KG1 (cell line): ENCODE measurements at regions not wholly inside any gene's neighbourhood (a gene's known extent, or its start where the extent isn't known, plus 50 kb on each side); places are given as distances from the start of the nearest gene placed in this dataset.
A peak's percentile ranks its signal among the peaks of the same experiment; 100 is the strongest.

ENCODE experiments used
- DNase-seq: peaks from one replicate; lab custom pipeline; 2025; lab: John Stamatoyannopoulos, UW

DNA sequence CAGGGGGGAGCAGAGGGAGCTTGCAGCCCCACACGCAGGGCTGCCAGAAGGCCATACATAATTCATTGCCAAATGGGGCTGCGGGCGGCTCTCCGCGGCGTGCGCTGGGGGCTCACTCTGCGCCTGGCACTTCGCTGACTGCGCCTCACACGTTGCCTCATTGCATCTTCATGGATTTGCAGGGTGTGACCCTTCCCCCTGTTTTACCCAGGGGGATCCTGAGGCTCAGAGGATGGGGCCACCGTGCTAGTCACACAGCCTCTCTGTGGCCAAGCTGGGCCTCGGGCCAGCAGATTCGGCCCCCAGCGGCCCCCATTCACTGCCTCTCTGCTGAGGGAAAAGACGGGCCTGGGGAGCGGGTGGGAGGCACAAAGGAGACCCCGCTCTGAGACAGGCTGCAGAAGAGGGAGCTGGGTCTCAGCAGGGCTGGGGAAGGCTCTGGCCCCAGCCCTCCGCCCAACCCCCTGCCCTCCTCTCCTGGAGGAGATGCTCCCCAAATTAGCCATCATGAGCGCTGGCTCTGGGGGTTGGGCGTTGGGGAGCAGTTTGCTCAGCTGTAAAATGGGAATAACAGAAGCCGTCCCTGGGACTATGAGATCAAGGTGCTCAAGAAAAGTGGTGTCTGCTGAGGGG, 115.5 kb downstream of the C9orf50 start:
- DNase-seq, result no peak

DNA sequence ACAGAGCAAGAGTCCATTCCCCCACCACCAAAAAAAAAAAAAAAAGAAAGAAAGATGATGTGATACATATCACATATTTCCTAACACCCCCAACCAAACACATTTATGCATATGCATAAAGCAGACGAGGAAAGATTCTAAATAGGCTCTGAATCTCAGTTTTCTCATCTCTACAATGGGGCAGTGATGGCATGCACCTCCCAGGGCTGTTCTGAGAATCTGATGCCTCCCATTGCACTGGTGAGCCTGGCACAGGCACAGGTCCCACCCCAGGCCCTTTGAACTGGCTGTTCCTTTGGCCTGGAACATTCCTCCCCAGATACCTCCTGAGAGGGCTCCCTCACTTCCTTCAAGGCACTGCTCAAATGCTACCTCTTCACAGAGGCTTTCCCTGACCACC, 116.5 kb downstream of the C9orf50 start:
- no peak for DNase-seq

DNA sequence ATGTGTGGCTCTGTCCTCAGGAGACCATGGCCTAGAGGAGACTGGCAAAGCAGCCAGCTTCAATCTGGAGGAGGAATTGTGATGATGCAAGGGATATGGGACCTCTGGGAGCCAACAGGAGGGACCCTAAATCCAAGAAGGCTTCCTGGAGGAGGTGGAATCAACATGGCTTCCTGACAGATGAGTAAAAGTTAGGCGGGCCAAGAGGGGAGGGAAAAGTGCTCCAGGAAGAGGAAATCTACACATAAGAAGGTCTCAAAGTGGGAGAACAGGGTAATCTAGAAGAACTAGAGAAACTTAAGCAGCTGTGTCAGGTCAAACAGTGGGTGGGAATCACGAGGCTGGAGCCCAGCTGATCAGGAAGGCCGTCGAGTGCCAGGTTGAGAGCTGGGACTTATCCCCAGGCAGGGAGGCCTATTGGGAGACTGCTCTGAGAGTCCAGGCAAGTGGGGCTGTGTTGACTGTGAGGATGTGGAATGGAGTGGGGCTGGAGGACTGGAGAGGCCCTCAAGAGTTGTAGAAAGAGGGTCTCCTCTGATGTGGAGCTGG, 119.1 kb downstream of the C9orf50 start:
- DNase-seq, result no peak

DNA sequence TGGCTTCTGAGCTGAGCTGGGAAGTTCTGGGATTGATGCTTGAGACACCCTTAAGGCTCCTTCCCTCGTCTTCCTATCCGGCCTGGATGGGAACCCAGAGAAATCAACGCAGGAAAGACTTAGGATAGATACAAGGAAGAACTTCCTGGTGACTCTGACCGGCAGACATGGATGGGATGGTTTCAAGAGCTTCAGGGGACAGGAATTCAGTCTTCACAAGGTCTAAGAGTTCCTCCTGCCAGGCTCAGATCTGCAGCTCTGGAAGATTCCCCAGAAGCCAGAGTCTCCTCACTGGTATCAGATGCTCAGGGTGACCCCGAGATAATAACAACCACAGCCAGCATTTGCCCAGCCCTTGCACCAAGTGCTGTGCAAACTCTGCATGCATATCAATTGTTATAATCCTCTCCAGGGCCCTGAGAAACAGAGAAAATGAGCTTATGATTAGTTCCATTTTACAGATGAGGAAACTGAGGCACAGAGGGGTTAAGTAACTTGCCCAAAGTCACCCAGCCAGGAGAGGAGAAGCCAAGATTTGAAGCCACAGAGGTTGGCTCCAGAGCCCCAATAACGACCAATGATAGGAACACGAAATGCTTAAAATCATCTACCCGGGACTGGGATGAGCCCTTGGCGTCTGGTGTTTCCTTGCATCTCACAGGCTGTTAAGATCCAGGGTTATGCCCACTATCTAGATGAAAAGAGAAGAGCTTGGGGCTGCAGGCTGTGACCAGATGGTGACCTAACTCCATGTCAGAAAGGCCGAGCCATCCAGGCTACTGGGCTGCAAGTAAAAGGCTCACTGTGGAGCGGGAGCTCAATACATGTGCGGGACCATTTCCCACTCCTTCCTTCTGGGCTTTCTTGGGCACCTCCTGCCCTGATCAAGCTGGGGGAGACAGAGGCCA, 119.8 kb downstream of the C9orf50 start:
- DNase-seq, result no peak

DNA sequence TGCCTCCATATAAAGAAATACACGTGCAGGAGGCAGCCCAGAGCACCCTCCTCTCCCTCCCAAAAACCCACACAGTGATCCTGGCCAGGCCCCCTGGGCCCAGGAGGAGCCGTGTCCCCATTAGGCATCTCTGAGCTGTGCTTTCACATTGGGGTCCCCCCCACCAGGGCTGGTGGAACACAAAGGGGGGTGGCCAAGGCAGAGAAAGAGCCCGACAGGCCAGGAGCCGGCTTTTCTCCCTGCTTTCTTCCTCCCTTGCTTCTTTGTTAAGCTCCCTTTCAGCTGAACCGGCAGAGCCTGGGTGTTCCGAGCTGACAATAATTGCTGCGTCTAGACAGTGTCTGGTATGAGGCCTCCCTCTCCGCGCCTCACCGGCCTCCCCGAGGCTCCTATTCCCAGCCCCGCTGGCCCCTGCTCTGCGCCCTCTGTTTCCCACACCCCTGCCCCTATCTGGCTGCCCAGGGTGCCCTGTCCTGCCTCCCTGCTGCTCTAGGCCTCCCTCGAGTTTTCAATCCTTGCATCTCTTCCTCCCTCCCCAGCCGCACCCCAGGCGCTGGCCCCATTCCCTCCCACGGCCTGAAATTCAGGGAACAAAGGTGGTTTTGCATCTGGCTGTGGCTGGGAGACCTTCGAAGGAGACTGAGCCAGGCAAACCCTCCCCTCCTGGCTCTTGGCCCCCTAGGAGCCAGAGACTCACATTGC, 120.6 kb downstream of the C9orf50 start:
- DNase-seq, result no peak

DNA sequence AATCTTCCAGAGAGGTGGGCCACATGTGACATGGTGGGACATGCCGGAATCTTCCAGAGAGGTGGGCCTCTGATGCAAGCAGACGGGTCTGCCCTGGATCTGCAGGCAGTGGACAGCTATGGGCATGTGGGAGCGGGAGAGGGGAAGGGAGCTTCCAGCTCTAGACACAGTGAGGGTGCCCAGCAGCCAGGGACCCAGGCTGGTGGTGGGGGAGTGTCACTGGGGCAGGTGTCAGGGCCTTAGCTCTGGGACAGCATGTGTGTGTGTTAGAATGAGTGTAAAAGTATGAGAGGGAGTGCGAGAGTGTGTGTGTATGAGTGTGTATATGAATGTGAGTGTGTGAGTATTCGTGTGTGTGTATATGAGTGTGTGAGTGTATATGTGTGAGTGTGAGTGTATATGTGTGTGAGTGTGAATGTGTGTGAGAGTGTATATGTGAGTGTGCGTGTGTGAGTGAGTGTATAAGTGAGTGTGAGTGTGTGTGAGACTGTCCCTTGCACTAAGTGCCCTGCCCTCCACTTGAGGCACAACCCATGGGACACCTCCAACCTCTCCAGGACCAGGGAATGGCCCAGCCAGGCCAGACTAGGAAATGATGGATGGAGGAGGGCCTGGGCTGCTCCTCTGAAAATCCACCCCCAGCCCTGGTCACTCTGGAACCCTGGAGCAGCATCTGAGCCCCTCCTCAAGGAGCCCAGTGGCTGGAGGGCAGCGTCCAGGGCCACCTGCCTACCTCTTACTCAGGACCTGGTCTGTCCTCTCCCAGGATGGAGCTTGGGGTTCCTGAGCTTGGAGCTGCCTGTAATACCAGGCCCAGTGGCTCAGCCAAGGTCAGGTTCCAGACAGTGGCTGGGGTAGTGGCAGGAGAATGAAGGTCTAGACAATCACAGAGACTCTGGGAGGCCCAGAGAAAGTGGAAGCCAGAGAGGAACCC, 122.2 kb downstream of the C9orf50 start:
- DNase-seq, result no peak

DNA sequence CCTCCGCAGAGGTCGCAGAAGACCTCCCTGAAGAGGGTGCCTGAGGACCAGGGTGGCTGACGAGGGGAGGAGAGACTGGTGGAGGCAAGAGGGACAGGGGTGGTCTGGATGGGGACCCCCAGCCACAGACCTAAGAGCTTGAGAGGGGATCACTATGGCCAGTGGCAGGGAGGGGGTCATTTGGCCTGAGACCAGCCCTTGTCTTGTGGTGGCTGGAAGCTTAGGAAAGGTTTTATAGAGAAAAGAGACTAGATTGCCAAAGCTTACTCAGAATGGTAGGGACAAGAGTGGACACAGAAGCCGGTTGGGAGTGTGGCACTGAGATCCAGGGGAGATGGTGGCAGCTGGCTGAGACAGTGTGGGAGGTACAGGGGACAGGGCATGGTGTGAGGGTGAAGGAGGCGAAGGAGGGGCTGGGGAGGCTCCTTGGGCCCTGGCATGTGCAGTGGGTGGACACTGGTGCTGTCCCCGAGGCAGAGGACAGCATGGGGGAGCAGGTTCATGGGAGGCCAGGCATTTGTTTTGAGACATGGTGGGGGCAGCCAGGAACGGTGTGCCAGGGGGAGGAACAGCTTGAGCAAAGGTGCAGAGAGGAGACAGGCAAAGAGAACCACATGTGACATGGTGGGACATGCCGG, 123.0 kb downstream of the C9orf50 start:
- DNase-seq, result no peak

DNA sequence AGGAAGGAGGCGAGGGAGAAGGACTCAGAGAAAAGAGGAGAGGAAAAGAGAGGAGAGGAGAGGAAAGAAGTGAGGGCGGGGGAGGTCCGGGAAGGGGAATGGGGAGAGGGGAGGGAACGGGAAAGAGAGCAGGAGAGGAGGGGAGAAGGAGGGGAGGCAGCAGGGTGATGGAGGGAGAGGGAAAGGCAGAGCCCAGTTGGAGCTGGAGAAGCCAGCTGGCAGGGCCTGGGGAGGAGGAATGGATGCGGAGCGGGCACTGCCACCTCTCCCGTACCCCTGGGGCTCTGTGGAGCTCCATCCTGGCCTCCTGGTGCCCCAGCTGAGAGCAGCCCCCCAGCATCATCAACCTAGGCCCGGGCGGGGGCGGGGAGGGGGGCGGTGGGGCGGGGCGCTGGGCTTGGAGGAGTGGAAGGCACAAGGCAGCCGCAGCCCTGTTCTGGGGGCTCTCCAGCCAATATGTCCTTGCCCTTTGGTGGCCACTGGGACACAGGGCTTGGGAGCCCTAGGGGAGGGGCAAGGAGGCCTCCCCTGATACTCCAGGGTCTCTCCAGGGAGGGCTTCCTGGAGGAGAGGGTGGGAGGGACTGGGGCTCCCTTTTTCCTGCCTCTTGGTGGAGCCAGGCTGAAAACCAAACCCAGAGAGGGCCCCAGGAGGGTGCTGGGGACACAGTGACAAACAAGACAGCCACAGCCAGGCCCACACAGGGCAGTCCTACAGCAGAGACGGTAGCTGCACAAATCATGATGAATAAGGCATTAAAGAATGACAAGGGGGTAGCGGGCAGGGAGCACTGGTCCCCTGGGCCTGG, 123.7 kb downstream of the C9orf50 start:
- no peak for DNase-seq

DNA sequence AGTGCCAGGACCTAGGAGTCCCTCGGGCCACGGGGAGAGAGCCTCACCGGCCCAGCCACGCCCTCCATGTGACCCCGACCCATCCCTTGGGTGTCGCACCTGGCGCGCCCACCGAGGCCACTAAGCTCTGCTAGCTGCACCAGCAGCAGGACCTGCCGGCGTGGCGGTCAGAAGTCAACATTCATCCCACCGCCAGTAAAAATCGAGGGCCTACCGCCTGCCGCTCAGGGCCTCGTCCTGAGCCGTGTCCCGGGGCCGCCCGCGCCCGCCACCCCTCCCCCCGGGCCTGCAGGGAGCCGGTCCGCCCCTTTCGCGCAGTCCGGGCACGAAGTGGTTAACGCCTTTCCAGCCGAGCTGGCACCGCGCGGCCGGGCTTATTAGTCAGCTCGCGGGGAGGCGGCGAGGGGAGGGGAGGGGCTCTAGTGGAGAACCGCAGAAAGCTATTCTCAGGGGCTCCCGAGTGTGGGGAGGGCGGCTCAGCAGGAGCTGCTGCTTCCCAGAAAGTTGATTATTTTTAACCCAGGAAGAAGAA, 124.4 kb downstream of the C9orf50 start:
- peak; percentile 65 for DNase-seq

DNA sequence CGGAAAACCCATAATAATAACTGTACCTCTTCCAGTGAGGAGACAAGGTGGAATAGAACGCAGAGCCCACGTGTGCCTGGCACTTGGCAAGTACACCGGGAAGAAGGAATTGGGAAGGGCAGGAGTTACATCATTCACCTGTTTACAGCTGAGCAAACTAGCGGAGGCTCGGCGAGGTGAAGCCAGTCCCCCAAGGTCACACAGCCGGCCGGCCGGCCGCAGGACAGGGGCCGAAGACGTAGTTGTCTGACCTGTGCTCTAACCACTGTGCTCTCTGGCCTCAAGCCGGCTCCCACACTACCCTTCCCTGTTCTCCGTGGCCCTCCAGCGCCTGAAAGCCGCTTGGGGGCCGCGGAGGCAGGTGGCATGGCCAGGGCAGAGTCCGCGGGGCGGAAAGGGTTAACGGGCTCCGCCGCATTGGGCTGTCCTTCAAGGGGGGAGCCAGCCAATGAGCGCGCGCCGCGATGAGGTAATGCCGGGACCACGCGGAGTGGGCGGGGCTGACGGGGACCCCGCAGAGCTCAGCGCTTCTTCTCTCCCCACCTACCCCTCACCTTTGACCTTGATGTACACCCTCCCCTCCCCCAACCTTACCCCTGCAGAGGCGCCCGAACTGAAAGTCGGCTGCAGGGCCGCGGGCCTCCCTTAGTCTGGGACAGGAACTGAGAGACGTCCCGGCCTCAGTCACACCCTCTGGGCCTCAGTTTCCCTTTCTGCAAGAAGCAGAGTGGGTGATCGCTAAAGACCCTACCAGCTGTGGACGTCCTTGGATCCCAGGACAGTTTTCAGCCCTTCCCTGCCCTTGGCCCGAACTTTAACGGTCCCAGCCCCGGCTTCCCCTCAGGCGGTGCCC, 125.1 kb downstream of the C9orf50 start:
- DNase-seq, result no peak

DNA sequence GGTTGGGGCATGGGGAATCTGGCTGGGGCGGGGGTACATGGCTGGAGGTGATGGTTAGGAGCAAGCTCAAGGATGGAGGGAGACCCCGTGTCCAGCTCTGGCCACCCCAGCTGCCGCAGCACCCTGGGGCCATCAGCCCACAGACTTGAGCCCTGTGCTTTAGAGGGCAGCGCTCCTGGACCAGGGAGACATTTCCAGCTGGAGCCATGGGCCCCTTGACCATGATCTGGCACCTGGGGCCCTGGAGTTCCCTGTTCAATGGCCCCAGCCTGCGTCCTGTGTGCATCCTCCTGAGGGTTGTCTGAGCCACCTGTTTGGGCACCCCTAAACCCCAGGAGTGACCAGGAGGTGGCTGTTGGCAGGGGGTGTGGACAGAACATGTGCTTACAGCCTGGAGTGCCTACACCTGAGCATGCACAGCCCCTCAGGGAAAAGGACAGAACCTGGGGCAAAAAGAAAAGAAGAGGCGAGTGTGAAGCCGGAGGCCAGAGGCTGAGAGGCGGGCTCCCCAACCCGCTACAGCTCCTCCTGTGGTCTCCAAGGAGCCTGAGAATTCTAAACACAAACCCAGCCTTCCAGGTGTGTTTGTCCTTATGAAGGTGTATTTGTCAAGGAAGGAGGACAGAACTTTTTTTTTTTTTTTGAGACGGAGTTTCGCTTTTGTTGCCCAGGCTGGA, 126.7 kb downstream of the C9orf50 start:
- no peak for DNase-seq

DNA sequence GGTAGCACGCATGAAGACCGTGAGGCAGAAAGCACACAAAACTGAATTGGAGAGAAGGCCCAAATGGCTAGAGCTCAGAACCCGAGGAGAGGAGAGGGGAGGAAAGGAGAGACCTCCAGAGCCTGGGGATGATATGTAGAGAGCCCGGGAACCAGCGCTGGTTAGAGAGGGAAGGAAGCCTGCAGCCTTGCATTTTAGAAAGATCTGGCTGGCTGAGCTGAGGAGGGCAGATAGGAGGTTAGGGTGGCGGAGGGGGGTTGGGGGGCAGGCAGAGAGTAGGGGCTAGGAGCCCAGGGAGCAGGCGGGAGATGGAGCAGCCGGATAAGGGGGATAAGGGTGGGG, 127.2 kb downstream of the C9orf50 start:
- no peak for DNase-seq

DNA sequence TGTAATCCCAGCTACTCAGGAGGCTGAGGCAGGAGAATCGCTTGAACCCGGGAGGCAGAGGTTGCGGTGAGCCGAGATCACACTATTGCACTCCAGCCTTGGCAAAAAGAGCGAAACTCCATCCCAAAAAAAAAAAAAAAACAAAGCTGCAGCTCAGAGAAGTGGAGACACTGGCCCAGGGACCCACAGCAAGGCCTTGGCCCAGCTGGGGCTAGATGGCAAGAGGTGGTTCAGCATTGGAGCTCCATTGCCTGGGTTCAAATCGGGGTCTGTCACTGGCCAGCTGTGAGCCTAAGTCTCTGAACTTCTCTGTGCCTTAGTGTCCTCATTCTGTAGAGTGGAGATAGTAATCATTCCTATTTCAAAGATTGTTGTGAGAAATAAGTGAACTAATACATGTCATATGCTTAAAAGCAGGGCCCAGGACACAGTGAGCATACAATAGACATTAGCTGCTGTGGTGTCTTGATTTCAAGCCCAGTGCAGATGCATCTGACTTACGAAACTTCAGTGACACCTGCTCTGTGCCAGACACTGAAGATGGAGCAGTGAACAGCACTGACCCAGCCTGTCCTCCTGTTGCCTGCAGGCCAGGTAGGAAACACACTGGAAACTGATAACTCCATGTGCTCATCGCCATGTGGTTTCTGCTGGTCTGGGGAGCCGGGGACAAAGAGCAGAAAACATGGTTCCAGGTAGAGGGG, 127.7 kb downstream of the C9orf50 start:
- no peak for DNase-seq

DNA sequence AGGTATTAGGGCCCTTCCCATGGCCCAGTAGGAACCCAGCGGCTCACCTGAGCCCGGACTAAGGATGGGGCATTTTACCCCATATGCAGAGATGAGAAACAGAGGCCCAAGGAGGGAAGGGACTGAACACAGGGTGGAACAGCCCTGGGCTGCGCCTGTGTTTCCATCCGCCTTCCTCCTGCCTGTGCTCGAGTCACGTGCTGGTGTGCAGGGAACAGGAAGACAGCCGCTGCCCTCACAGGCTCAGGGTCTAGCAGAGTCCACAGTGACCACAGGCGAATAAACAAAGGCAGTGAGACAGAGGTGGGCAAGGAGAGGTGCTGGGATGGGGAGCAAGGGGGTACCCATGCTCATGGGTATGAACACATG, 129.4 kb downstream of the C9orf50 start:
- DNase-seq, result no peak

DNA sequence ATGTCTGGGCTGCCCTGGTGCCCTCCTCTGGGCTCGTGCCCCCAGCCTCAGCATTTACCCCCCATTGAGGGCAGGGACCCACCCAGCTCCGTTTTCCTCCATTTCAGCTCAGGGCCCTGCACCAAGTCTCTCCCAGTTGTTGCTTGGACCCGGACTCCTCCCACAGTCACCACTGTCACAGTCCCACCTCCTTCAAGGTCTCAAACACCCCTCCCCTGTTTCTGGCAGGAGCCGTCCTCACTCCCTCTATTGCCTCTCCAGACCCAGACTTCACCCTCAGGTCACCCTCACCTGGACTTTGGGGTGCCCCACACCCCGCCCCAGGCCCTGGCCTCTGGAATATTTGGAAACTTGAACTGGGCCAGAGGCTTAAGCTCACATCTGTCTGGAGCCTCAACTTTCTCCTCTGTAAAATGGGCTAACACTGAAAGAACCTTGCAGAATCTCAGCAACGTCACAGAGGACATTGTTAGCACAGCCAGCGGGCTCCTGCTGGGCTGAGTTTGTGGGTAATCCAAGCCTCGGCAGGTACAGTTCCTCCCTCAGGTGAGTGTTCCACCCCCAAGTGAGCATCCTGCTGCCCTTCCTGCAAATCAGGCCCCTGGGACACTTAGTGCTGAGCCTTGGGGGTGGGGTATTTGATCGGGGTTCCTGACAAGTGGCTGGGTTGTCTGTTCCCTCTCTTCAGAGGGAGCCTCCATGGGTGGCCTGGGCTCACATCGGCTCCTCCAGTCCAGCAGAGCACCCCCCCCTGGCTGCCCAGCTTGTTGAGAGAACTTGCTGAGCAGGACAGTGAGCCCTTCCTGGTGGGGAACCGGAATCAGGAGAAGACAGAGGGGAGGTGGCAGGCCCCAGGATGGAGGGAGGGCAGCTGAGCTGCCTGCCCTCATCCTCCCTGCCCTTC, 130.1 kb downstream of the C9orf50 start:
- no peak for DNase-seq

DNA sequence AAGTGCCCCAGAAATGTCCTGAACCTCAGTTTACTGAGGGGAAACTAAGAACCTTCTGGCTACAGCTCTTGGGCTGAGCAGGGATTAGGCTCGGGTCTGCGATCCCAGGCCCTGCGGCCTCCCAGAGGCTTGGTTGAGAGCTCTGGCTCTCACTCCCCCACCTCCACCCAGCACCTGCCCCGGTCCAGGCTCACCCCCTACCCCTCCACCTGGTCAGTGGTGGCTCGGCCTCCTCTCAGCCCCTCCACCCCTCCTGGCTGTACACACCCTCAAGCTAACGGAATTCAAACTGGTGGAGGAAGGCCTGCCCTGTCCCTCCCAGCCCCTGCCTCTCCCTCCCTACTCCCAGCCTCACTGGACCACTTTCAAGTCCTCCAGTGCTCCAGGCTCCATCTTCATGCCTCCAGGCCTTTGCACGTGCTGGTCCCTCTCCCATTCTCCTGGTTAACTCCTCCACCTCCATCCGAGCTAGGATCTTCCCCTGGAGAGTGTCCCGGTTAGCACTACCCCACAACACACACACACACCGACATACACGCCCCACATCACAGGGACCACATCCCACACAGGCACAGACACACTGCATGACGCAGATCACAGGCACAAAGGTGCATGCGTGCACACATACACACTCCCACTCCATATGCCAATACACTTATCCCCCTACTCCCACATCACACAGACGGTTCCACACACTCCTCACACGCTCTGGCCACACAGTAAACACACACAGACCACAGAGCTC, 130.9 kb downstream of the C9orf50 start:
- DNase-seq, result no peak
